OCI-LY3 (cell line): ENCODE measurements at regions not wholly inside any gene's neighbourhood (a gene's known extent, or its start where the extent isn't known, plus 50 kb on each side); places are given as distances from the start of the nearest gene placed in this dataset.

Source experiments
- H2AFZ ChIP-seq: fragments of 200-600, 300-600 bp; shearing (Covaris generic); 2 replicates; pipeline ENCODE4 v1.6.0; 2014; ENCODE audit warnings: antibody characterized with exemption, low read depth, low read length
- H3K27ac ChIP-seq: fragments of 200-600, 300-600 bp; sonication (generic); 2 replicates; pipeline ENCODE4 v1.5.1; 2014; ENCODE audit warnings: mild to moderate bottlenecking, low read length, moderate library complexity, mixed read lengths
- H3K27me3 ChIP-seq: fragments of 200-600, 300-600 bp; sonication (generic); 2 replicates; pipeline ENCODE4 v1.6.1; 2014; ENCODE audit warnings: low read depth, low read length, mixed read lengths
- H3K36me3 ChIP-seq: fragments of 200-600, 300-600 bp; sonication (generic); replicated peaks from 2 replicates; pipeline ENCODE3; 2014; ENCODE audit warnings: low read depth, low read length, mixed read lengths
- H3K4me1 ChIP-seq: fragments of 300-600, 200-600 bp; sonication (generic); 2 replicates; pipeline ENCODE4 v1.6.1; 2014; ENCODE audit warnings: low read length, mixed read lengths
- H3K4me2 ChIP-seq: fragments of 200-600, 300-600 bp; sonication (generic); 2 replicates; pipeline ENCODE4 v1.6.1; 2014; ENCODE audit warnings: low read length, mixed read lengths
- H3K4me3 ChIP-seq: fragments of 300-600, 200-600 bp; sonication (generic); 2 replicates; pipeline ENCODE4 v1.5.1; 2014; ENCODE audit warnings: antibody characterized with exemption, mild to moderate bottlenecking, low read length, moderate library complexity
- H3K79me2 ChIP-seq: fragments of 300-600, 200-600 bp; shearing (Covaris generic); 2 replicates; pipeline ENCODE4 v1.6.1; 2014; ENCODE audit warnings: mild to moderate bottlenecking, low read length, mixed read lengths
- H3K9ac ChIP-seq: fragments of 300-600, 200-600 bp; shearing (Covaris generic); 2 replicates; pipeline ENCODE4 v1.6.0; 2014; ENCODE audit warnings: mild to moderate bottlenecking, low read length, moderate library complexity
- H3K9me3 ChIP-seq: fragments of 200-600, 300-600 bp; shearing (Covaris generic); 2 replicates; pipeline ENCODE4 v1.6.1; 2014; ENCODE audit warnings: low read length, mixed read lengths; ENCODE audit not compliant: insufficient read depth
- H4K20me1 ChIP-seq: fragments of 200-600, 300-600 bp; sonication (generic); 2 replicates; pipeline ENCODE4 v1.6.1; 2016; ENCODE audit warnings: low read length, mixed read lengths; ENCODE audit not compliant: insufficient read depth
- CTCF ChIP-seq: fragments of 200-600, 300-600 bp; sonication (generic); IDR thresholded peaks from 2 replicates; pipeline ENCODE4 v1.5.1; 2014; ENCODE audit warnings: antibody characterized with exemption, low read length, low read depth
- EZH2phosphoT487 ChIP-seq: fragments of 200-600 bp; shearing (Covaris generic); IDR thresholded peaks from 2 replicates; pipeline ENCODE4 v1.6.1; 2018; ENCODE audit warnings: antibody characterized with exemption, mixed run types, low read depth

GRCh38 chr13:111608556-111608955, 288.1 kb downstream of the TEX29 start:
- Histone ChIP-seq H3K9me3 (no peaks in the 10 kb centered on the region; the same call in 1 of the 2 replicates), H3K79me2 (no peaks in the 10 kb centered on the region), H3K4me2 (no peak overlapping the region), H3K4me1 (no peaks in the 10 kb centered on the region), H3K27me3 (no peaks in the 10 kb centered on the region), H3K9ac (no peak overlapping the region), H3K27ac (no peak overlapping the region), H3K36me3 (no peaks in the 10 kb centered on the region), H3K4me3 (no peak overlapping the region), H2AFZ (no peak overlapping the region; the same call in 1 of the 2 replicates), H4K20me1 (no peaks in the 10 kb centered on the region)
- TF ChIP-seq CTCF = no peak
- no peak for TF ChIP-seq EZH2phosphoT487

- Histone ChIP-seq H2AFZ (no peak overlapping the region), H3K9me3 (no peaks in the 10 kb centered on the region; the same call in 1 of the 2 replicates), H3K4me2 (no peak overlapping the region), H3K4me3 (no peak overlapping the region), H3K9ac (no peak overlapping the region), H4K20me1 (no peaks in the 10 kb centered on the region), H3K79me2 (no peaks in the 10 kb centered on the region), H3K36me3 (no peaks in the 10 kb centered on the region), H3K27me3 (no peaks in the 10 kb centered on the region), H3K27ac (no peak overlapping the region), H3K4me1 (no peaks in the 10 kb centered on the region)
- TF ChIP-seq EZH2phosphoT487 = no peak
- no peak for TF ChIP-seq CTCF
Observed at GRCh38 chr13:111609631-111610030, 289.2 kb downstream of the TEX29 start.

- no peaks in the 10 kb centered on the region for H4K20me1 ChIP-seq
- H3K9me3 ChIP-seq = no peaks in the 10 kb centered on the region; the same call in 1 of the 2 replicates
- H3K36me3 ChIP-seq = no peaks in the 10 kb centered on the region
- TF ChIP-seq EZH2phosphoT487 (no peak), CTCF (no peak)
- no peaks in the 10 kb centered on the region for H3K4me1 ChIP-seq
- H3K27me3 ChIP-seq = no peaks in the 10 kb centered on the region
- H3K79me2 ChIP-seq = no peaks in the 10 kb centered on the region
- no peak overlapping the region for H3K4me2 ChIP-seq
- H3K4me3 ChIP-seq = no peak overlapping the region
- no peak overlapping the region for H2AFZ ChIP-seq
- no peak overlapping the region for H3K27ac ChIP-seq
- no peak overlapping the region for H3K9ac ChIP-seq
Observed at GRCh38 chr13:111610081-111610480, 289.6 kb downstream of the TEX29 start.

- TF ChIP-seq CTCF (no peak), EZH2phosphoT487 (no peak)
- no peaks in the 10 kb centered on the region for H3K27me3 ChIP-seq
- H3K9me3 ChIP-seq = no peaks in the 10 kb centered on the region; the same call in 1 of the 2 replicates
Observed at GRCh38 chr13:111610879-111611278, 290.4 kb downstream of the TEX29 start.

More at GRCh38 chr13:111610879-111611278, 290.4 kb downstream of the TEX29 start:
- no peak overlapping the region for H3K9ac ChIP-seq
- H3K27ac ChIP-seq = no peak overlapping the region
- no peak overlapping the region for H3K4me3 ChIP-seq
- no peak overlapping the region for H2AFZ ChIP-seq
- no peaks in the 10 kb centered on the region for H4K20me1 ChIP-seq
- H3K79me2 ChIP-seq = no peaks in the 10 kb centered on the region
- no peaks in the 10 kb centered on the region for H3K4me1 ChIP-seq
- H3K4me2 ChIP-seq = no peak overlapping the region
- no peaks in the 10 kb centered on the region for H3K36me3 ChIP-seq
